WTC11 (cell line): ENCODE measurements at regions not wholly inside any gene's neighbourhood (a gene's known extent, or its start where the extent isn't known, plus 50 kb on each side); places are given as distances from the start of the nearest gene placed in this dataset.

Experiments used
- ATAC-seq: fragments of 200-7000 bp; cut with Tn5 transposase; 2 replicates; pipeline ENCODE4 v1.10.0; 2021; ENCODE audit warnings: mild to moderate bottlenecking, moderate library complexity
- CTCF ChIA-PET: fragments of 300-600 bp; sonication (Branson Sonifier 250); formaldehyde crosslinking; loops from one replicate; lab custom pipeline; 2021; ENCODE audit warnings: antibody characterized with exemption; lab: Charles Lee
- POLR2A ChIA-PET: fragments of 350-600 bp; sonication (Branson Sonifier 250); formaldehyde crosslinking; loops from one replicate; lab custom pipeline; 2021; ENCODE audit warnings: antibody characterized with exemption; lab: Charles Lee
- DNase-seq: peaks from one replicate; pipeline ENCODE4 v3.0.0; 2021; ENCODE audit warnings: low spot score
- H3K27ac Mint-ChIP-seq: 2 replicates; pipeline ENCODE4 v1.8.0; 2021; ENCODE audit warnings: mixed read lengths
- H3K27me3 Mint-ChIP-seq: 2 replicates; pipeline ENCODE4 v1.8.0; 2021; ENCODE audit warnings: low read depth, mild to moderate bottlenecking, moderate library complexity, mixed read lengths
- H3K36me3 Mint-ChIP-seq: 2 replicates; pipeline ENCODE4 v1.8.0; 2021; ENCODE audit warnings: mixed read lengths
- H3K4me1 Mint-ChIP-seq: 2 replicates; pipeline ENCODE4 v1.8.0; 2022; ENCODE audit warnings: mixed read lengths
- H3K4me3 Mint-ChIP-seq: 2 replicates; pipeline ENCODE4 v1.8.0; 2021; ENCODE audit warnings: mild to moderate bottlenecking, moderate library complexity, mixed read lengths
- H3K9me3 Mint-ChIP-seq: 2 replicates; pipeline ENCODE4 v1.8.0; 2021; ENCODE audit warnings: mixed read lengths
- CREB1 ChIP-seq: sonication (generic); formaldehyde crosslinking; IDR thresholded peaks from 2 replicates; pipeline ENCODE4 v1.8.0; 2023; ENCODE audit warnings: mild to moderate bottlenecking, missing genetic modification reagents
- CREM ChIP-seq: sonication (generic); formaldehyde crosslinking; IDR thresholded peaks from 2 replicates; pipeline ENCODE4 v1.8.1; 2022; ENCODE audit warnings: mild to moderate bottlenecking, missing genetic modification reagents, moderate library complexity
- E2F1 ChIP-seq: sonication (generic); formaldehyde crosslinking; IDR thresholded peaks from 2 replicates; pipeline ENCODE4 v1.8.0; 2022; ENCODE audit warnings: mild to moderate bottlenecking, missing genetic modification reagents
- E2F4 ChIP-seq: sonication (generic); formaldehyde crosslinking; IDR thresholded peaks from 2 replicates; pipeline ENCODE4 v1.8.1; 2022; ENCODE audit warnings: low read depth, mild to moderate bottlenecking, moderate library complexity, missing genetic modification reagents, borderline replicate concordance
- E2F5 ChIP-seq: sonication (generic); formaldehyde crosslinking; IDR thresholded peaks from 2 replicates; pipeline ENCODE4 v1.8.1; 2022; ENCODE audit warnings: mild to moderate bottlenecking, moderate library complexity, missing genetic modification reagents
- FOXP4 ChIP-seq: sonication (generic); formaldehyde crosslinking; IDR thresholded peaks from 2 replicates; pipeline ENCODE4 v1.8.0; 2022; ENCODE audit warnings: mild to moderate bottlenecking, missing genetic modification reagents
- GRHL2 ChIP-seq: fragments of 250-450 bp; sonication (Bioruptor Pico); IDR thresholded peaks from 2 replicates; pipeline ENCODE4 v1.8.0; 2022; ENCODE audit warnings: mild to moderate bottlenecking, moderate library complexity; ENCODE audit not compliant: insufficient replicate concordance, severe bottlenecking
- GTF2I ChIP-seq: fragments of 250-450 bp; sonication (Bioruptor Pico); conservative IDR thresholded peaks from 2 replicates; pipeline ENCODE4 v1.4.0; 2021; ENCODE audit warnings: mild to moderate bottlenecking
- NFATC4 ChIP-seq: fragments of 250-450 bp; sonication (Bioruptor Pico); IDR thresholded peaks from 2 replicates; pipeline ENCODE4 v1.9.0; 2021; ENCODE audit warnings: mild to moderate bottlenecking
- NR1H2 ChIP-seq: sonication (generic); formaldehyde crosslinking; IDR thresholded peaks from 2 replicates; pipeline ENCODE4 v1.9.0; 2021; ENCODE audit warnings: mild to moderate bottlenecking, moderate library complexity, missing genetic modification reagents
- NR2C2 ChIP-seq: sonication (generic); formaldehyde crosslinking; IDR thresholded peaks from 2 replicates; pipeline ENCODE4 v1.8.0; 2022; ENCODE audit warnings: mild to moderate bottlenecking, missing genetic modification reagents
- PRDM15 ChIP-seq: sonication (generic); formaldehyde crosslinking; IDR thresholded peaks from 2 replicates; pipeline ENCODE4 v1.8.0; 2022; ENCODE audit warnings: missing genetic modification reagents
- PREB ChIP-seq: sonication (generic); formaldehyde crosslinking; IDR thresholded peaks from 2 replicates; pipeline ENCODE4 v1.8.1; 2022; ENCODE audit warnings: mild to moderate bottlenecking, missing genetic modification reagents, moderate library complexity, borderline replicate concordance
- USF2 ChIP-seq: sonication (generic); formaldehyde crosslinking; IDR thresholded peaks from 2 replicates; pipeline ENCODE4 v1.8.1; 2023; ENCODE audit warnings: mild to moderate bottlenecking, missing genetic modification reagents, moderate library complexity
- ZNF281 ChIP-seq: sonication (generic); formaldehyde crosslinking; IDR thresholded peaks from 2 replicates; pipeline ENCODE4 v1.8.0; 2023; ENCODE audit warnings: mild to moderate bottlenecking, missing genetic modification reagents
- ZNF396 ChIP-seq: fragments of 250-450 bp; sonication (Bioruptor Pico); IDR thresholded peaks from 2 replicates; pipeline ENCODE4 v1.8.0; 2021; ENCODE audit warnings: mild to moderate bottlenecking, moderate library complexity, borderline replicate concordance
- ZNF671 ChIP-seq: fragments of 250-450 bp; sonication (Bioruptor Pico); IDR thresholded peaks from 2 replicates; pipeline ENCODE4 v1.8.0; 2021; ENCODE audit warnings: mild to moderate bottlenecking

- ChIA-PET POLR2A (no interaction called here), CTCF (interaction anchor here (1.2 kb wide), 1 partner anchor 29 kb away, joined by 4 read pairs; no protein-coding TSS in a partner anchor)
- ATAC-seq (no peak), DNase-seq (no peak)
- Mint-ChIP-seq H3K36me3 (no peaks in the 10 kb centered on the region), H3K4me3 (no peak overlapping the region), H3K9me3 (no peaks in the 10 kb centered on the region), H3K27me3 (no peaks in the 10 kb centered on the region), H3K27ac (no peak overlapping the region), H3K4me1 (peaks cover 6% of the 10 kb centered on the region; the same call in 1 of the 2 replicates)
- no peak for TF ChIP-seq CREM (CRISPR knock-in tag)
- TF ChIP-seq GTF2I = no peak
- TF ChIP-seq NR2C2 (CRISPR knock-in tag) = no peak
- TF ChIP-seq E2F1 = no peak
- TF ChIP-seq PREB (CRISPR knock-in tag) = no peak
- TF ChIP-seq ZNF396 (CRISPR knock-in tag) = no peak
- TF ChIP-seq CREB1 (CRISPR knock-in tag) = no peak
- no peak for TF ChIP-seq ZNF671 (CRISPR knock-in tag)
- no peak for TF ChIP-seq NFATC4 (CRISPR knock-in tag)
- TF ChIP-seq USF2 (CRISPR knock-in tag) = no peak
- TF ChIP-seq E2F4 (CRISPR knock-in tag) = no peak
- TF ChIP-seq GRHL2 (CRISPR knock-in tag) = no peak
These were observed 141.6 kb downstream of the RXFP2 start for GRCh38 chr13:31880851-31881494.

GRCh38 chr13:31881495-31881882 is 142.2 kb downstream of the RXFP2 start:
- H3K9me3 Mint-ChIP-seq = no peaks in the 10 kb centered on the region
- H3K4me3 Mint-ChIP-seq = no peak overlapping the region
- ChIA-PET CTCF (no interaction called here), POLR2A (no interaction called here)
- no peaks in the 10 kb centered on the region for H3K27me3 Mint-ChIP-seq
- H3K36me3 Mint-ChIP-seq = no peaks in the 10 kb centered on the region
- ATAC-seq (no peak), DNase-seq (no peak)
- H3K4me1 Mint-ChIP-seq = peaks cover 9% of the 10 kb centered on the region; the same call in 1 of the 2 replicates
- TF ChIP-seq NR1H2 (CRISPR knock-in tag) (no peak), E2F5 (CRISPR knock-in tag) (no peak), FOXP4 (CRISPR knock-in tag) (no peak), PRDM15 (CRISPR knock-in tag) (no peak), ZNF281 (no peak)
- H3K27ac Mint-ChIP-seq = no peak overlapping the region
